SK-N-SH (cell line): ENCODE measurements at regions not wholly inside any gene's neighbourhood (a gene's known extent, or its start where the extent isn't known, plus 50 kb on each side); places are given as distances from the start of the nearest gene placed in this dataset.
"Not testable (repeated sequence)": the region's sequence is repeated elsewhere in the genome, so short reads cannot be mapped to it uniquely, and the experiment has no call there.

Source experiments
- CTCF ChIA-PET: fragments of 300-600, 350-600 bp; formaldehyde crosslinking; extraction: SDS; loops from one replicate; lab custom pipeline; 2021; lab: Yijun Ruan, JAX
- POLR2A ChIA-PET: fragments of 350-600 bp; sonication (Branson Sonifier 250); formaldehyde crosslinking; extraction: SDS; loops from one replicate; lab custom pipeline; 2020; ENCODE audit warnings: antibody characterized with exemption, inconsistent platforms; lab: Yijun Ruan, JAX
- DNase-seq: peaks from one replicate; pipeline ENCODE4 v3.0.0; 2012
- H2AFZ ChIP-seq: fragments of 200-600 bp; sonication (generic); 2 replicates; pipeline ENCODE4 v1.8.1; 2016; ENCODE audit warnings: antibody characterized with exemption, mild to moderate bottlenecking, low read depth
- H3F3A ChIP-seq: fragments of 200-600 bp; sonication (generic); replicated peaks from 2 replicates; pipeline ENCODE3; 2016; ENCODE audit warnings: antibody characterized with exemption, mild to moderate bottlenecking; ENCODE audit not compliant: insufficient read depth
- H3K27ac ChIP-seq, 2 experiments: fragments of 200-500 bp in 1 of 2; fragments of 200-600 bp in 1 of 2; sonication (Bioruptor generic) in 1 of 2; sonication (generic), shearing (Covaris generic) in 1 of 2; 2 replicates each; pipeline versions ENCODE4 v1.5.1 to v1.6.1; 2014 to 2016; ENCODE audit warnings: low read depth in 2 of 2, inconsistent platforms in 1 of 2, low read length in 1 of 2, mild to moderate bottlenecking in 1 of 2, mixed read lengths in 1 of 2
- H3K27me3 ChIP-seq: fragments of 200-600 bp; sonication (generic), shearing (Covaris generic); 2 replicates; pipeline ENCODE4 v1.6.1; 2016; ENCODE audit warnings: mixed run types; ENCODE audit not compliant: insufficient read depth
- H3K36me3 ChIP-seq, 2 experiments: fragments of 200-500 bp in 1 of 2; fragments of 200-600 bp in 1 of 2; sonication (Bioruptor generic) in 1 of 2; sonication (generic) in 1 of 2; replicated peaks in 1 of 2; 2 replicates each; pipeline versions ENCODE3 to v1.5.1; 2014 to 2016; ENCODE audit warnings: low read length in 1 of 2, mild to moderate bottlenecking in 1 of 2; ENCODE audit not compliant: insufficient read depth in 2 of 2, control insufficient read depth in 1 of 2
- H3K4me1 ChIP-seq, 2 experiments: fragments of 200-500 bp in 1 of 2; fragments of 200-600 bp in 1 of 2; sonication (Bioruptor generic) in 1 of 2; sonication (generic), shearing (Covaris generic) in 1 of 2; 2 replicates each; pipeline versions ENCODE4 v1.5.1 to v1.6.1; 2014 to 2016; ENCODE audit warnings: low read depth in 1 of 2, low read length in 1 of 2, mixed run types in 1 of 2; ENCODE audit not compliant: insufficient read depth in 2 of 2, control insufficient read depth in 1 of 2
- H3K4me2 ChIP-seq: fragments of 200-600 bp; sonication (generic), shearing (Covaris generic); 2 replicates; pipeline ENCODE4 v1.6.1; 2017; ENCODE audit warnings: mixed run types
- H3K4me3 ChIP-seq, 2 experiments: fragments of 200-500 bp in 1 of 2; fragments of 200-600 bp in 1 of 2; sonication (Bioruptor generic) in 1 of 2; sonication (generic), shearing (Covaris generic) in 1 of 2; 2 replicates each; pipeline versions ENCODE4 v1.5.1 to v1.8.1; 2014 to 2016; ENCODE audit warnings: low read depth in 2 of 2, inconsistent platforms in 1 of 2, low read length in 1 of 2, mild to moderate bottlenecking in 1 of 2, mixed read lengths in 1 of 2, moderate library complexity in 1 of 2
- H3K79me2 ChIP-seq: fragments of 200-600 bp; sonication (generic); 2 replicates; pipeline ENCODE4 v1.8.1; 2017; ENCODE audit warnings: mild to moderate bottlenecking; ENCODE audit not compliant: insufficient read depth
- H3K9ac ChIP-seq: fragments of 200-600 bp; sonication (generic); 2 replicates; pipeline ENCODE4 v1.6.1; 2017; ENCODE audit warnings: mixed run types
- H3K9me2 ChIP-seq: fragments of 200-600 bp; sonication (generic); 2 replicates; pipeline ENCODE4 v1.6.1; 2017; ENCODE audit warnings: mixed run types
- H3K9me3 ChIP-seq: fragments of 200-600 bp; sonication (generic); 2 replicates; pipeline ENCODE4 v1.6.1; 2017; ENCODE audit warnings: mixed run types, mild to moderate bottlenecking, moderate library complexity
- H4K20me1 ChIP-seq: fragments of 200-600 bp; sonication (generic); 2 replicates; pipeline ENCODE4 v1.6.1; 2017; ENCODE audit warnings: mild to moderate bottlenecking, mixed run types; ENCODE audit not compliant: insufficient read depth
- RCOR1 ChIP-seq: fragments of 150-350 bp; IDR thresholded peaks from 2 replicates; pipeline ENCODE4 v1.6.1; 2017; ENCODE audit warnings: antibody characterized with exemption, low read length
- REST ChIP-seq: IDR thresholded peaks from 2 replicates; pipeline ENCODE4 v1.6.1; 2012; ENCODE audit warnings: mild to moderate bottlenecking, low read depth, low read length, moderate library complexity
- TAF1 ChIP-seq: IDR thresholded peaks from 2 replicates; pipeline ENCODE4 v1.6.1; 2012; ENCODE audit warnings: low read depth, mild to moderate bottlenecking, low read length, moderate library complexity, borderline replicate concordance
- YY1 ChIP-seq: IDR thresholded peaks from 2 replicates; pipeline ENCODE4 v1.4.0; 2012; ENCODE audit warnings: low read depth, mild to moderate bottlenecking
- ZBTB33 ChIP-seq: IDR thresholded peaks from 2 replicates; pipeline ENCODE4 v1.4.0; 2012; ENCODE audit warnings: low read depth, borderline replicate concordance
- WGBS: methylation state at CpG from one replicate; pipeline ENCODE4 v1.1.6; 2017; ENCODE audit warnings: low lambda C conversion rate; 5-methylcytosine and 5-hydroxymethylcytosine counted together
- TF ChIP-seq, protein P1 (sequence below): IDR thresholded peaks from 2 replicates; pipeline ENCODE4; 2012

GRCh38 chr1:229019663-229020271, 251.1 kb upstream of the RAB4A start:
- Histone ChIP-seq H3K27ac (no peak overlapping the region), H3K4me2 (no peak overlapping the region), H3K36me3 (no peaks in the 10 kb centered on the region), H3F3A (no peaks in the 10 kb centered on the region), H3K9me3 (no peaks in the 10 kb centered on the region), H3K9me2 (no peaks in the 10 kb centered on the region), H2AFZ (no peak overlapping the region), H3K4me3 (no peak overlapping the region), H3K79me2 (no peaks in the 10 kb centered on the region), H3K9ac (no peak overlapping the region), H3K27me3 (no peaks in the 10 kb centered on the region), H3K4me1 (peaks cover 6 to 9% of the 10 kb centered on the region in 2 experiments; a peak in 2 of 4 replicates), H4K20me1 (no peaks in the 10 kb centered on the region)
- TF ChIP-seq YY1 (no peak), TAF1 (no peak), REST (no peak), RCOR1 (no peak), ZBTB33 (no peak)
- TF ChIP-seq, protein P1, sequence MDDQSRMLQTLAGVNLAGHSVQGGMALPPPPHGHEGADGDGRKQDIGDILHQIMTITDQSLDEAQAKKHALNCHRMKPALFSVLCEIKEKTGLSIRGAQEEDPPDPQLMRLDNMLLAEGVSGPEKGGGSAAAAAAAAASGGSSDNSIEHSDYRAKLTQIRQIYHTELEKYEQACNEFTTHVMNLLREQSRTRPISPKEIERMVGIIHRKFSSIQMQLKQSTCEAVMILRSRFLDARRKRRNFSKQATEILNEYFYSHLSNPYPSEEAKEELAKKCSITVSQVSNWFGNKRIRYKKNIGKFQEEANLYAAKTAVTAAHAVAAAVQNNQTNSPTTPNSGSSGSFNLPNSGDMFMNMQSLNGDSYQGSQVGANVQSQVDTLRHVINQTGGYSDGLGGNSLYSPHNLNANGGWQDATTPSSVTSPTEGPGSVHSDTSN: no peak
- WGBS: 87% methylated on average over 3 of the region's 8 CpGs
- CTCF ChIA-PET: interaction anchor here (1.1 to 1.4 kb wide), 2 partner anchors 10 to 207 kb away, joined by 4 read pairs; no protein-coding TSS in a partner anchor
- no peak for DNase-seq
- POLR2A ChIA-PET: no interaction called here

DNA sequence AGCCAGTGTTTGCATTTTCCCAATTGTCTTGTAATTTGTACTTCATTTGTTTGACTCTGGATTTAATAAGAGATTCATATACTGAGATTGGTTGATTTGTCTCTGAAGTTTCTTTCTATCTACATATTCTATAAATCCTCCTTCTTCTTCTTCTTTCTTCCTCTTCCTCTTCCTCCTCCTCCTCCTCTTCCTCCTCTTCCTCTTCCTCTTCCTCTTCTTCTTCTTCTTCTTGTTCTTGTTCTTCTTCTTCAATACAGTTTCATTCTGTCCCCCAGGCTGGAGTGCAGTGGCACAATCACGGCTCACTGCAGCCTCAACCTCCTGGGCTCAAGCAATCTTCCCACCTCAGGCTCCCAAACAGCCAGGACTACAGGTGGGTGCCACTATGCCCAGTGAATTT, 249.9 kb upstream of the RAB4A start:
- H2AFZ ChIP-seq, H4K20me1 ChIP-seq, H3F3A ChIP-seq, H3K9me3 ChIP-seq, H3K9me2 ChIP-seq, H3K4me3 ChIP-seq, H3K79me2 ChIP-seq, H3K9ac ChIP-seq, DNase-seq, H3K27ac ChIP-seq, H3K36me3 ChIP-seq, H3K4me2 ChIP-seq, POLR2A ChIA-PET, H3K27me3 ChIP-seq, CTCF ChIA-PET: not testable (repeated sequence)
- H3K4me1 ChIP-seq: peaks cover 10 to 11% of the 10 kb centered on the region in 2 experiments; a peak in 2 of 4 replicates
- WGBS: 85% methylated on average over 1 of the region's 1 CpG
